Thyroid gland (tissue), 4 donors: ENCODE measurements at regions not wholly inside any gene's neighbourhood (a gene's known extent, or its start where the extent isn't known, plus 50 kb on each side); places are given as distances from the start of the nearest gene placed in this dataset.
"Not testable (repeated sequence)": the region's sequence is repeated elsewhere in the genome, so short reads cannot be mapped to it uniquely, and the experiment has no call there.

ENCODE experiments used
- DNase-seq, 2 donors: peaks; one replicate each; pipeline ENCODE4 v3.0.0-alpha.2; 2019
- H3K27ac ChIP-seq, 3 donors: fragments of 200-600 bp; sonication (generic); 1 replicate in 2 of 3; 2 replicates in 1 of 3; pipeline ENCODE4 v1.5.1; 2016 to 2019; ENCODE audit warnings: mild to moderate bottlenecking in 1 of 3, moderate library complexity in 1 of 3
- H3K27me3 ChIP-seq: fragments of 200-600 bp; sonication (generic); one replicate; pipeline ENCODE4 v1.5.1; 2019
- H3K36me3 ChIP-seq, 2 donors: fragments of 200-600 bp; sonication (generic); one replicate each; pipeline ENCODE4 v1.5.1; 2016 to 2019
- H3K4me1 ChIP-seq, 2 donors: fragments of 200-600 bp; sonication (generic); one replicate each; pipeline ENCODE4 v1.5.1; 2017 to 2019
- H3K4me3 ChIP-seq, 3 donors: fragments of 200-600 bp; sonication (generic); replicated peaks in 1 of 3; 1 replicate in 2 of 3; 2 replicates in 1 of 3; pipeline ENCODE4 v1.5.1; 2016; ENCODE audit warnings: mild to moderate bottlenecking in 1 of 3
- H3K9me3 ChIP-seq: fragments of 200-600 bp; sonication (generic); one replicate; pipeline ENCODE4 v1.5.1; 2017
- CTCF ChIP-seq, 6 experiments: fragments of 200-600 bp in 3 of 6; fragments of 450-650 bp in 3 of 6; sonication (generic) in 3 of 6; IDR thresholded peaks; one replicate each; pipeline ENCODE4 v1.5.1; 2016 to 2019; ENCODE audit warnings: antibody characterized with exemption in 6 of 6, mild to moderate bottlenecking in 2 of 6, inconsistent platforms in 1 of 6, moderate library complexity in 1 of 6
- POLR2A ChIP-seq, 2 donors: fragments of 450-650 bp; IDR thresholded peaks; one replicate each; pipeline ENCODE4 v1.6.1; 2017; ENCODE audit warnings: antibody characterized with exemption in 2 of 2, mild to moderate bottlenecking in 2 of 2, moderate library complexity in 1 of 2
- WGBS, 2 donors: methylation state at CpG; one replicate each; pipeline ENCODE4 v1.1.5; 2017; 5-methylcytosine and 5-hydroxymethylcytosine counted together
- intact Hi-C: fragments of 100-400 bp; cut with DNase I; formaldehyde crosslinking; loops from one replicate; pipeline ENCODE4 v1.15.1; 2023

DNA sequence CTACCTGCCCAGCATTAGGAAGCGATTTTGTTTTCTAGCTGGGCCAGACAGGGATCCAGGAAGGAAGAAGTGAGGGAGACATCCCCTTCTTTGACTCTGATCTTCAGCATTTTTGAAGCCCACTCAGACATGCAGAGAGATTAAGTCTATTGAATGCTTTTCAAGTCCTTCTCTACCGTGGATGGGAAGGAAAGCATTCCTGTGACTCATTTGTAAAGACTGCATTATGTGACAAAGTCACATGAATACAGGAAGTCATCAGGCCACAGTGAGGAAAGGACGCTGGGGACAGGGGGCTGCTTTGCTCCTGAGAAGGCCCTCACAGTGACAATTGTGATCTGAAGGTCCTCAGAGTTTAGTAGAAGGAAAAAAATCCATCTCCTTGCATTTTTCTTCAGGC, 67.4 kb upstream of the GBA3 start:
- Histone ChIP-seq H3K4me1 (no peaks in the 10 kb centered on the region), H3K36me3 (no peaks in the 10 kb centered on the region), H3K27me3 (no peaks in the 10 kb centered on the region), H3K27ac (no peak overlapping the region), H3K4me3 (no peak overlapping the region), H3K9me3 (no peaks in the 10 kb centered on the region)
- no peak for DNase-seq
- intact Hi-C loops: no loop called here
- TF ChIP-seq CTCF (IDR thresholded peaks at IDR 0.05): no peak
- no peak for TF ChIP-seq POLR2A (IDR thresholded peaks at IDR 0.05)
- 44 to 55% methylated on average over 3 of the region's 3 CpGs for WGBS, 2 donors

GRCh38 chr4:22627851-22628250, 64.9 kb upstream of the GBA3 start:
- H3K4me1 ChIP-seq, H3K4me3 ChIP-seq, H3K27me3 ChIP-seq, H3K27ac ChIP-seq, DNase-seq, H3K36me3 ChIP-seq, H3K9me3 ChIP-seq, intact Hi-C loops: not testable (repeated sequence)

GRCh38 chr4:22630161-22630975, 62.4 kb upstream of the GBA3 start:
- H3K36me3 ChIP-seq, H3K27me3 ChIP-seq, H3K9me3 ChIP-seq, intact Hi-C loops, H3K27ac ChIP-seq, H3K4me3 ChIP-seq, DNase-seq, H3K4me1 ChIP-seq: not testable (repeated sequence)
- 77 to 81% methylated on average over 11 of the region's 11 CpGs for WGBS, 2 donors

GRCh38 chr4:22631167-22631566, 61.6 kb upstream of the GBA3 start:
- H3K4me1 ChIP-seq, DNase-seq, intact Hi-C loops, H3K9me3 ChIP-seq, H3K36me3 ChIP-seq, H3K27ac ChIP-seq, H3K4me3 ChIP-seq, H3K27me3 ChIP-seq: not testable (repeated sequence)
- 82 to 85% methylated on average over 5 of the region's 5 CpGs for WGBS, 2 donors

DNA sequence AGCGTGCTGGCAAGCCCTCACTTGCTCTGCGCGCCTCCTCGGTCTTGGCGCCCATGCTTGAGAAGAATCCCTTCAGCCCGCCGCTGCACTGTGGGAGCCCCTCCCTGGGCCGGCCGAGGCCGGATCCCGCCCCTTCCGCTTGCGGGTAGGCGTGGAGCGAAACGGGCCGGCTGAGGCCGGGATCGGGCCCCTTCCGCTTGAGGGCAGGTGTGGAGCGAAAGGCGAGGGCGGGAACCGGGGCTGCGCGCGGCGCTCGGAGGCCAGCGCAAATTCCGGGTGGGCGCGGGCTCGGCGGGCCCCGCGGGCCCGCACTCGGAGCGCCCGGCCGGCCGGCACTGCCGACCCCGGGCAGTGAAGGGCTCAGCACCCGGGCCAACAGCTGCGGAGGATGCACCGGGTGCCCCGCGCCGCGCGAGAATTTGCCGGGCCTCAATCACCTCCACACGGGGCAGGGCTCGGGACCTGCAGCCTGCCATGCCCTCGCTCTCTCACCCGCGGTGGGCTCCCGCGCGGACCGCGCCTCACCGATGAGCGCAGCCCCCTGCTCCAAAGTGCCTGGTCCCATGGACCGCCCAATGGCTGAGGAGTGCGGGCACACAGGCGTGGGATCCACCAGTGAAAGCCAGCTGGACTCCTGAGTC, 58.1 kb upstream of the GBA3 start:
- H3K4me3 ChIP-seq: no peak overlapping the region
- no peaks in the 10 kb centered on the region for H3K27me3 ChIP-seq
- intact Hi-C loops: no loop called here
- no peak overlapping the region for H3K27ac ChIP-seq
- no peaks in the 10 kb centered on the region for H3K36me3 ChIP-seq
- peak in 1 of 2 donors; percentile 43 for DNase-seq
- no peak for TF ChIP-seq CTCF (IDR thresholded peaks at IDR 0.05)
- TF ChIP-seq POLR2A (IDR thresholded peaks at IDR 0.05): no peak
- H3K4me1 ChIP-seq: no peaks in the 10 kb centered on the region
- 79 to 90% methylated on average over 37 to 38 of the region's 69 CpGs for WGBS, 2 donors
- no peaks in the 10 kb centered on the region for H3K9me3 ChIP-seq

GRCh38 chr4:22635182-22635549, 57.6 kb upstream of the GBA3 start:
- DNase-seq, H3K27me3 ChIP-seq, H3K4me3 ChIP-seq, intact Hi-C loops, H3K9me3 ChIP-seq, H3K36me3 ChIP-seq, H3K4me1 ChIP-seq, H3K27ac ChIP-seq: not testable (repeated sequence)
- WGBS, 2 donors: 91 to 96% methylated on average over 4 of the region's 4 CpGs

DNA sequence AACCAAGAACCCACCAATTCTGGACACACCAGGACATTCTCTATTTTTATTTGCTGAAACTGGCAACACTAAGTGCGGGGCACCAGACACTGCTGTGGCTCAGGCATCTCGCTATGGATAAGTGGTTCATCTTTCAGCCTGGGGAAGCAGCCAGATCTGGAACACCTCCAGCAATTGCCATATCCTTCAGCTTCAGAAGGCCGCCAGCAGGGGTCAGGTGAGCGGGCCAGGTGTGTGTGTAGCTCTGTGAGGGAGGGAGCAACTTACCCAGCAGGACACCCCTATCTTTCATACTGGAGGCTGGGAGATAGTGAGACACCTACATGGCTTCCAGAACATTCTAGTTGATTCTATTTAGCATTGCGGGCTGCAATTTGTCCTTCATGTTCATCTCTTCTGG, 57.0 kb upstream of the GBA3 start:
- 83 to 94% methylated on average over 5 of the region's 5 CpGs for whole genome bisulfite sequencing, 2 donors
- no peaks in the 10 kb centered on the region for H3K4me1 ChIP-seq
- H3K27ac ChIP-seq: no peak overlapping the region
- DNase-seq: no peak
- H3K36me3 ChIP-seq: no peaks in the 10 kb centered on the region
- no peaks in the 10 kb centered on the region for H3K27me3 ChIP-seq
- TF ChIP-seq POLR2A (IDR thresholded peaks at IDR 0.05): no peak
- no peak for TF ChIP-seq CTCF (IDR thresholded peaks at IDR 0.05)
- no peak overlapping the region for H3K4me3 ChIP-seq
- no peaks in the 10 kb centered on the region for H3K9me3 ChIP-seq
- intact Hi-C loops: no loop called here
